C4-2B (cell line): ENCODE measurements at regions not wholly inside any gene's neighbourhood (a gene's known extent, or its start where the extent isn't known, plus 50 kb on each side); places are given as distances from the start of the nearest gene placed in this dataset.

Experiments
- CTCF ChIP-seq: fragments of 450-650 bp; conservative IDR thresholded peaks from 2 replicates; pipeline ENCODE4 v1.5.1; 2017; ENCODE audit warnings: mild to moderate bottlenecking
- ZFX ChIP-seq: fragments of 450-650 bp; IDR thresholded peaks from 2 replicates; pipeline ENCODE4 v1.6.1; 2017

- no peak; the same call in 1 of the 2 replicates for TF ChIP-seq CTCF
- TF ChIP-seq ZFX: no peak
Observed at GRCh38 chr6:44004625-44005506, 122.4 kb downstream of the MRPL14 start.
